Kasumi-1 (cell line): ENCODE measurements at regions not wholly inside any gene's neighbourhood (a gene's known extent, or its start where the extent isn't known, plus 50 kb on each side); places are given as distances from the start of the nearest gene placed in this dataset.
"Not testable (repeated sequence)": the region's sequence is repeated elsewhere in the genome, so short reads cannot be mapped to it uniquely, and the experiment has no call there.

ENCODE experiments used
- DNase-seq, 2 experiments: peaks; one replicate each; lab custom pipeline; 2025; lab: John Stamatoyannopoulos, UW

DNA sequence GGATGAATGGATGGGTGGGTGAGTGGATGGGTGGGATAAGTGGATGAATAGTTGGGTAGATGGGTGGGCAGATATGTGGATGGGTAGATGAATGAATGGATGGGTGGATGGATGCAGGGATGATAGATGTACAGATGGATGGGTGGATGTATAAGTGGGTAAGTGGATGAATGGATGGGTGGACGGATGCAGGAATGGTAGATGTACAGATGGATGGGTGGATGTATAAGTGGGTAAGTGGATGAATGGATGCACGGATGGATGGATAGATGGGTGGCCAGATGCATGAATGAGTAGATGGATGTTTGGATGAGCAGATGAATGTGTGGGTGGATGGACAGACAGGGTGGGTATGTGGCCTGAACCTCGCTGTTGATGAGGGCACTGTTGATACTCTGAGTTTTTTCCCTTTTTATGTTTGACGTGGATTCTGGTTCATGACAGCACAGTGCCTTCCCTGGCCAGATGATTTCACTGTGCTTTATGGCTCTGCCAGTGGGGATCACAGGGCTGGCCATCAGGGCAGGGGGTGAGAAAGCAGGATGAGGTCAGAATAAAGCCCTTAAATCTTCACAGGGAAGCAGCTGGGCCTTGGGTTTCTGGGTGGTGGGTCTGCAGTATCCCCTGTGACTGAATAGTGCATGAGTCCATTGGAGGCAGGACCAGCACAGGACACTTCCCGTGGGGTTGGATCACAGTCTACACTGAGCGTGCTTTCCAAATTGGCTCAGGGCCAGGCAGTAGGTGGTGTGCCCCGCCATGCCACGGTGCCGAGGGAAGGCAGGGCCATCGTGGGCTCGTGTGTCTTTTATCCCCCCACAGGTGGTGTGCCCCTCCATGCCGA, 213.2 kb downstream of the BANP start:
- DNase-seq, result not testable (repeated sequence)

DNA sequence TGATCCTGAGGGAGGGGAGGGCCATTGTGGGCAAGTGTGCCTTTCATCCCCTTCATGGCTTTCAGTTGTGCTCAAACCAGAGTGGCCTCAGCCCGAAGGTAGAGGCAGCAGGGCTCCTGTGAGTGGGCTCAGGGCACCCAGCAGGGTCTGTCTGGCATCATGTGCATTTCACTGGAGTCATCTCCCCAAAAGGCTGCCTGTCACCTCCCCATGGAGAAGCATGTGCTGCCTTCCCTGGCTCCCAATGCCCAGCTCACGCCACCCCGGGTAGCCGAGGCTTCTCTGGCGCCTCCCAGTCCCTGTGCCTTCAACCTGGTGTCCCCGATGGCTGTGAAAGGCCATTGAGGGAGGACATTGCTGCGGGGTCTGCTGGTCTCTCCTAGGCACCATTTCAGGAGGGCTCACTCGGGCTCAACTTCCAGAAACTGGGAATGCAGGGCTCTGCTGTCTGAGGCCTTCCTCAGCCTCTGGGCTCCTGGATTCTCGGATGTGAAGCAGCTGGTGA, 213.9 kb downstream of the BANP start:
- not testable (repeated sequence) for DNase-seq

DNA sequence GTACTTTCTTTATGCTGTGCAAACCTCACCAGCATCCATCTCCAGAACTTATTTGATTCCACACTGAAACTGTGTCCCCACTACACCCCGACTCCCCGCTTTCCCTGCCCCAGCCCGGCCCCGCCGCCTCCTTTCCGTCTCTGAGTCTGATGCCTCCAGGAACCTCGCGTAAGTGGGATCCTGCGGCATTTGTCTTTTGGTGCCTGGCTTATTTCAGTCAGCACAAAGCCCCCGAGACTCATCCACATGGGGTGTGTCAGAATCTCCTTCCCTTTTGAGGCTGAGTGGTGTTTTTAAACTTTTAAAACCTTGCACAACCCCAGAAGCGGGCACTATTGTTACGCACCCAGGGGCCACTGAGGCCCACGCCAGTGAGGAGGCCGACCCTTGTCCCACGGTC, 214.4 kb downstream of the BANP start:
- DNase-seq, result not testable (repeated sequence)

GRCh38 chr16:88166209-88166773, 215.1 kb downstream of the BANP start:
- DNase-seq, result not testable (repeated sequence)

DNA sequence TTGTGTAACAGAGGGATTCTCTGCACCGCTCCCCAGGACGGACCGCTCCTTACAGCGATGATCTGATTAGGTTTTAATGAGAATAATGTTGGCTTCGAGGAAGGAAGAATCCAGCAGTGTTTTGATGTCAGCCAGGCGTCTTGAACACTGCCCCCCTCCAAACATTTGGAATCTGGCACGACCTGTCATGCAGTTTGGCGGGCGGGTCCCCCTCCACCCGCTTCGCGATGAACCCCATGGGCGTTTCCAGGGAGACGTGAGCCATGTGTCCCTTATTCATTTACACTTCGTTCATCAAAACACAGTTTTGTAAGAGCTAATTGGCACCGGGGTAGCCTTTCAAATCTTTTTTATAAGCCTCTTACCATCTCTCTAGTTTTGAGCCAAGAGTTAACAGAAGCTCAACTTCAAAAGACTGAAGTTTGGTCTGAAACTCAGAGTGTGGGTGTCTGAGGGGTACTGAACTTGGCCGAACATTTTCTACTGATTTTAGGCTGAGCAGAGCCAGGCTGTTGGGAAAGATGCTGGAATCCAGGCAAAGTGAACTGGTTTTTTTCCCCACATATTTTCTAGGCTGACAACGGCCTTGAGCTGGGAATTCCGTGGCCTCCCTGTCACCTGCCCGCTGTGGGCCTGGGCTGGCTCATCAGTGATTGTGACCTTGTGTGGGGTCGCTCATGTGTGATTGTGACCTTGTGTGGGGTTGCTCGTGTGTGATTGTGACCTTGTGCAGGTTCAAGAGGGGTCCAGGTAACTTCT, 214.8 kb upstream of the ZNF469 start:
- not testable (repeated sequence) for DNase-seq

DNA sequence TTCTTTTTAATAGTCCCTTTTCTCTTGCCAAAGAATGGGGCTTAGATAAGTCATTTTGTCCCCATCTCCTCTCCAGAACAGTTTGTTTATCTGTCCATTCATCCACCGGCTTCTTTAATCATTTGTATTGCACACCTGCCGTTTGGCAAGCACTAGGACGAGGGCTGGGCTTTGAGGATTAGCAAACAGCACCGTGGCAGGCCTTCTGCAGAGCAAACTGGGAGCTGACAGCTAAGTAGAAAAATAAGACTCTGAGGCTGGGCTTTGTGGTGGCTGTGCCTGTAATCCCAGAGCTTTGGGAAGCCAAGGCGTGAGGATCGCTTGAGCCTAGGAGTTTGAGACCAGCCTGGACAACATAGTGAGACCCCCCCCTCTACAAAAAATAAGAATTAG, 214.2 kb upstream of the ZNF469 start:
- DNase-seq, result not testable (repeated sequence)

DNA sequence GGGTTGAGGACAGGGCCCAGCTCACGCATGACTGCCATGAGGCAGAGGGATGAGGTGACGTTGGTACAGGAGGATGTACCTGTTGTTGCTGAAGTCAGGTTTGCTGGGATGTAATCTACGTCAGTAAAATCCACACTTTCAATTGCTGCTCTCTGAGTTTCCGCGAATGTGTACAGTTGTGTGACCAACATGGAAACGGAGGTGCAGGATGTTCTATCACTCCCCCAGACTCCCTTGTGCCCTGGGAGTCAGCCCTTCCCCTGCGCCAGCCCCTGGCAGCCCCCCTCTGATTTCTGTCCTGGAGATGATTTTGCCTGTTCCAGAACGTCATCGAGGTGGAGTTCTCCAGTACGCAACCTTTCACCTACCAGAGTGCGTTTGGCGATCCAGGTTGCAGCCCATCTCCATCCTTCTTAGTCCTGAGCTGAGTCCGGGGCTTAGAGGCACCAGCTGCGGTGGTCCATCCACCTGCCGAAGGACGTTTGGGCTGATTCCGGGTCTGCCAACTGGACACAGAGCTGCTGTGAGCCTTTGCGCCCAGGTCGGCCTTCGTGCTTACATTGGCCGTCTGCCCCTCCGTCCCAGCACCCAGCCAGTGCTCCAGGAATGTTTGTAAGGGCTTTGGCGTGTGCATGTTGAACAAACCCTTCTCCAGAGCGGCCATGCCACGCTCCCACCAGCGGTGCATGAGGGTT, 213.5 kb upstream of the ZNF469 start:
- DNase-seq, result not testable (repeated sequence)

GRCh38 chr16:88169831-88170165, 213.0 kb upstream of the ZNF469 start:
- DNase-seq, result not testable (repeated sequence)

- peak; percentile 76 to 84 for DNase-seq
These were observed 212.2 kb upstream of the ZNF469 start for GRCh38 chr16:88170528-88170991.

GRCh38 chr16:88171126-88171525, 211.6 kb upstream of the ZNF469 start:
- DNase-seq, result not testable (repeated sequence)

- not testable (repeated sequence) for DNase-seq
These were observed 206.6 kb upstream of the ZNF469 start for GRCh38 chr16:88176184-88176583.

- not testable (repeated sequence) for DNase-seq
These were observed 206.1 kb upstream of the ZNF469 start for GRCh38 chr16:88176591-88177180.

- not testable (repeated sequence) for DNase-seq
These were observed 204.5 kb upstream of the ZNF469 start for GRCh38 chr16:88178251-88178650.

DNA sequence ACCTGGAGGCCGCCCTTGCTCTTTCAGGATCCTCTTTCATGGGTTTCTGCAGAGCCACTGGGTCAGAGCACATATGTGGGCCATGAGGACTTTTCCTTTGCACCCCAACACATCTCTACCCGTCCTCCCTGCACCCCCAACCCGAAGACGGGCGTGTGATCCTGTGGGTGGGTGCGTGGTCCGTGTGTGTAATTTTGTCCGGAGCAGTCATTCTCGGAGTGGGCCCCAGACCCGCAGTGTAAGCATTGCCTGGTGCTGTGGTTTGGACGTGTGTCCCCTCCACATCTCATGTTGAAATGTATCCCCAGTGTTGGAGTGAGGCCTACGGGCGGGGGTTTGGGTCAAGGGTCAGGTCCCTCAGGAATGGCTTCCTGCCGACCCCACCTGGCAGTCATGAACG, 203.9 kb upstream of the ZNF469 start:
- DNase-seq, result not testable (repeated sequence)

DNA sequence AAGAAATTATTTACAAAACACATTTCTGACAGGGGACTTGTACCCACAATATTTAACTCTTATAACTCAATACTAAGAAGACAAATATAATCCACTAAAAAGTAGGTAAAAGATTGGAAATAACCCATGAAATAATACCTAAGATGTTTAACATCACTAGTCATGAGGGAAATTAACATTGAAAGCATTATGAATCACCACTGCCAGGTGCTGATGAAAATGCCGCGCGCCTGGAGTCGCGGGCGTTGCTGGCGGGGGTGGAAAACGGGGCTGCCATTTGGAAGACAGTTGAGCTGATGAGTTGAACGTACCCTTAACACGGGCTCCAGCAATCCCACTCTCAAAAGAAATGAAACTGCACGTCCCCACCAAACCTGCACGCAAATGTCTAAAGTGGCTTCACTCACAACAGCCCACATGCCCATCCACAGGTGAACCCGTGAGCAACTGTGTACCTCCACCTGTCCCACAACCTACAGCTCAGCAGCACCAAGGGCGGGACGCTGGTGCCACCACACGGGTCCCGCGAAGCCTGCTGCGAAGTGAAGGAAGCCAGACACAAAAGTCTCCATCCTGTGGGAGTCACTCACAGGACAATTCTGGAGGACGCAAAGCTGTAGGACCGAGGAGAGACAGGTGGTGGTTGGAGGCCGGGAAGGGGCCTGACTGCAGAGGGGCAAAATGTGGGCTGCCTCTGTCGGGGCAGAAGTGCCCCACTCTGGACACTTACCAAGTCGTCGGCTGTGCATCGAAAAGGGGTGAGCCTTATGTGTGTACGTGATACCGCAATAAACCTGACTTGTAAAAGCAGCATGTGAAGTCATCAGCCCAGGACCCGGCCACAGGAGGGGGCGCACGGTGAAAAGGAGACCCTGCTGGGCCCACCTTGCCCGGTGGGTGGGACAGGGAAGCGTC, 199.5 kb upstream of the ZNF469 start:
- not testable (repeated sequence) for DNase-seq

GRCh38 chr16:88184053-88184452, 198.7 kb upstream of the ZNF469 start:
- not testable (repeated sequence) for DNase-seq

- peak in 1 of 2 experiments; percentile 4 for DNase-seq
These were observed 198.0 kb upstream of the ZNF469 start for GRCh38 chr16:88184566-88185355.

GRCh38 chr16:88185406-88185805, 197.4 kb upstream of the ZNF469 start:
- DNase-seq, result not testable (repeated sequence)
